Body of pancreas (tissue), 4 donors: ENCODE measurements at regions not wholly inside any gene's neighbourhood (a gene's known extent, or its start where the extent isn't known, plus 50 kb on each side); places are given as distances from the start of the nearest gene placed in this dataset.

ENCODE experiments used
- POLR2A ChIP-seq, 3 donors: fragments of 450-650 bp; IDR thresholded peaks; one replicate each; pipeline ENCODE4 v1.6.1; 2016; ENCODE audit warnings: antibody characterized with exemption in 3 of 3, mild to moderate bottlenecking in 2 of 3
- TF ChIP-seq, protein P1 (sequence below), 7 experiments: fragments of 450-650 bp in 4 of 7; fragments of 200-600 bp in 3 of 7; sonication (generic) in 3 of 7; IDR thresholded peaks; one replicate each; pipeline ENCODE4 v1.5.1; 2016 to 2019; ENCODE audit warnings: antibody characterized with exemption in 7 of 7

DNA sequence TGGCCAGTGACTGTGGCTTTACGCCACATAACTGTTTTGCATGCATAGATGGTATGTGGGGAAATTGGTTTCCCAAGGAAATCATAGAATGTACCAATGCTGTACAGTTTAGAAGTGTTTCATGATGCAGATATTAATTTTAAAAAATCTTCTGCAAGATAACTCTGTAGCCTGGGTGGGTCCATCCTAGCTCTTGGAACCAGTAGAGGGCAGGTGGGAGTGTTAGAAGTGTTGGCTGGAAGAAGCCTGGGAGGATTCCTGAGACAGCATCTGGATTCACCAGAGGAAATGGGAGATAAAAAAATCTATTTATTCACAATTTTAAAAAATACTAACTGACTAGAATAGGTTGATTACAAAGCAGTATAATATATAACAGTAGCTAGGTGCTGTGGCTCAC, 139.9 kb upstream of the GRIA4 start:
- TF ChIP-seq, protein P1, sequence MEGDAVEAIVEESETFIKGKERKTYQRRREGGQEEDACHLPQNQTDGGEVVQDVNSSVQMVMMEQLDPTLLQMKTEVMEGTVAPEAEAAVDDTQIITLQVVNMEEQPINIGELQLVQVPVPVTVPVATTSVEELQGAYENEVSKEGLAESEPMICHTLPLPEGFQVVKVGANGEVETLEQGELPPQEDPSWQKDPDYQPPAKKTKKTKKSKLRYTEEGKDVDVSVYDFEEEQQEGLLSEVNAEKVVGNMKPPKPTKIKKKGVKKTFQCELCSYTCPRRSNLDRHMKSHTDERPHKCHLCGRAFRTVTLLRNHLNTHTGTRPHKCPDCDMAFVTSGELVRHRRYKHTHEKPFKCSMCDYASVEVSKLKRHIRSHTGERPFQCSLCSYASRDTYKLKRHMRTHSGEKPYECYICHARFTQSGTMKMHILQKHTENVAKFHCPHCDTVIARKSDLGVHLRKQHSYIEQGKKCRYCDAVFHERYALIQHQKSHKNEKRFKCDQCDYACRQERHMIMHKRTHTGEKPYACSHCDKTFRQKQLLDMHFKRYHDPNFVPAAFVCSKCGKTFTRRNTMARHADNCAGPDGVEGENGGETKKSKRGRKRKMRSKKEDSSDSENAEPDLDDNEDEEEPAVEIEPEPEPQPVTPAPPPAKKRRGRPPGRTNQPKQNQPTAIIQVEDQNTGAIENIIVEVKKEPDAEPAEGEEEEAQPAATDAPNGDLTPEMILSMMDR (IDR thresholded peaks at IDR 0.05): no peak
- TF ChIP-seq POLR2A (IDR thresholded peaks at IDR 0.05): no peak
